GM12873 (cell line): ENCODE measurements at regions not wholly inside any gene's neighbourhood (a gene's known extent, or its start where the extent isn't known, plus 50 kb on each side); places are given as distances from the start of the nearest gene placed in this dataset.
A peak's percentile ranks its signal among the peaks of the same experiment; 100 is the strongest.

Experiments
- CTCF ChIP-seq: IDR thresholded peaks from 2 replicates; pipeline ENCODE4 v1.5.1; 2012; ENCODE audit warnings: low read depth, mild to moderate bottlenecking, moderate library complexity, low read length, control low read depth; ENCODE audit not compliant: insufficient read depth; ENCODE audit errors: missing control alignments

GRCh38 chr6:115839583-115840181 is 221.0 kb downstream of the FRK start:
- TF ChIP-seq CTCF: no peak

- peak; percentile 77 for TF ChIP-seq CTCF
Observed at GRCh38 chr6:115838763-115839401, 221.8 kb downstream of the FRK start.

- TF ChIP-seq CTCF: no peak
Observed at GRCh38 chr6:115838216-115838615, 222.5 kb downstream of the FRK start.

GRCh38 chr6:115835314-115835713 is 225.4 kb downstream of the FRK start:
- TF ChIP-seq CTCF: no peak

GRCh38 chr6:115832786-115833185 is 227.9 kb downstream of the FRK start:
- TF ChIP-seq CTCF: no peak

GRCh38 chr6:115832186-115832585 is 228.5 kb downstream of the FRK start:
- no peak for TF ChIP-seq CTCF

GRCh38 chr6:115830895-115831294 is 229.8 kb downstream of the FRK start:
- TF ChIP-seq CTCF: no peak
